ENCODE measurements at regions not wholly inside any gene's neighbourhood (a gene's known extent, or its start where the extent isn't known, plus 50 kb on each side); places are given as distances from the start of the nearest gene placed in this dataset.

GRCh38 chr2:238690511-238690910, 157.4 kb upstream of the TWIST2 start:
- H4K20me1 ChIP-seq (ENCODE audit: insufficient read depth) = no peaks in the 10 kb centered on the region
- 96% methylated on average over 11 of the region's 11 CpGs for WGBS, 2 experiments (ENCODE audit: low coverage in 1 of 2, low lambda C conversion rate in 2 of 2, missing lambda C conversion rate in 2 of 2)
- no peak for TF ChIP-seq EZH2phosphoT487 (IDR thresholded peaks at IDR 0.05; ENCODE audit: insufficient read depth, low read depth)
- no peak for TF ChIP-seq EZH2 (IDR thresholded peaks at IDR 0.05; ENCODE audit: insufficient read depth, poor library complexity, severe bottlenecking)
- no peak overlapping the region for H3K4me2 ChIP-seq (ENCODE audit: unreplicated experiment)
- no peaks in the 10 kb centered on the region for H3K9me3 ChIP-seq (ENCODE audit: low read depth)
- no peaks in the 10 kb centered on the region for H3K9me2 ChIP-seq (ENCODE audit: insufficient read depth)
- H3K27me3 ChIP-seq (replicated peaks; ENCODE audit: insufficient read depth) = no peaks in the 10 kb centered on the region
- H3K79me2 ChIP-seq (ENCODE audit: insufficient read depth) = peaks cover 6% of the 10 kb centered on the region; the same call in 1 of the 2 replicates
- H3K4me1 ChIP-seq (ENCODE audit: insufficient read depth) = peaks cover 60% of the 10 kb centered on the region
- peaks cover 36% of the 10 kb centered on the region for H3F3A ChIP-seq (ENCODE audit: insufficient read depth)
- H3K4me3 ChIP-seq = no peak overlapping the region
- DNase-seq = no peak
- H3K27ac ChIP-seq = no peak overlapping the region
- no peaks in the 10 kb centered on the region for H3K36me3 ChIP-seq (ENCODE audit: low read depth)
- in situ Hi-C loops (cut with MboI) = no loop called here
- H3K9ac ChIP-seq = no peak overlapping the region
- no peak overlapping the region for H2AFZ ChIP-seq

- H3K9me2 ChIP-seq (ENCODE audit: insufficient read depth) = no peaks in the 10 kb centered on the region
- no peak for TF ChIP-seq EZH2phosphoT487 (IDR thresholded peaks at IDR 0.05; ENCODE audit: insufficient read depth, low read depth)
- no peak for TF ChIP-seq EZH2 (IDR thresholded peaks at IDR 0.05; ENCODE audit: insufficient read depth, poor library complexity, severe bottlenecking)
- peak; percentile 70 for DNase-seq
- no peaks in the 10 kb centered on the region for H3K9me3 ChIP-seq (ENCODE audit: low read depth)
- no peak overlapping the region for H3K4me2 ChIP-seq (ENCODE audit: unreplicated experiment)
- H3K4me1 ChIP-seq (ENCODE audit: insufficient read depth) = peaks cover 52% of the 10 kb centered on the region
- no peaks in the 10 kb centered on the region for H4K20me1 ChIP-seq (ENCODE audit: insufficient read depth)
- no peaks in the 10 kb centered on the region for H3K36me3 ChIP-seq (ENCODE audit: low read depth)
- WGBS, 2 experiments (ENCODE audit: low coverage in 1 of 2, low lambda C conversion rate in 2 of 2, missing lambda C conversion rate in 2 of 2) = 43% methylated on average over 16 of the region's 16 CpGs
- H3K4me3 ChIP-seq = no peak overlapping the region
- no peaks in the 10 kb centered on the region for H3K27me3 ChIP-seq (replicated peaks; ENCODE audit: insufficient read depth)
- peaks cover 22% of the 10 kb centered on the region for H3F3A ChIP-seq (ENCODE audit: insufficient read depth)
- in situ Hi-C loops (cut with MboI) = no loop called here
- H2AFZ ChIP-seq = 0 out of 2 replicates have a peak overlapping the region, but pooled peaks have one; percentile 36
- peaks cover 6% of the 10 kb centered on the region; the same call in 1 of the 2 replicates for H3K79me2 ChIP-seq (ENCODE audit: insufficient read depth)
- peak overlapping the region; percentile 41 for H3K27ac ChIP-seq
- H3K9ac ChIP-seq = no peak overlapping the region; the same call in 1 of the 2 replicates
Measured at GRCh38 chr2:238691596-238692491, 156.0 kb upstream of the TWIST2 start.

GRCh38 chr2:238692562-238692961, 155.3 kb upstream of the TWIST2 start:
- Histone ChIP-seq H3K4me1 (ENCODE audit: insufficient read depth) (peaks cover 47% of the 10 kb centered on the region), H3K9me3 (ENCODE audit: low read depth) (no peaks in the 10 kb centered on the region), H2AFZ (no peak overlapping the region), H3F3A (ENCODE audit: insufficient read depth) (peaks cover 15% of the 10 kb centered on the region), H3K36me3 (ENCODE audit: low read depth) (no peaks in the 10 kb centered on the region), H3K4me2 (ENCODE audit: unreplicated experiment) (no peak overlapping the region), H3K27ac (peak overlapping the region; percentile 41; the same call in 1 of the 2 replicates), H3K9ac (no peak overlapping the region; the same call in 1 of the 2 replicates), H3K9me2 (ENCODE audit: insufficient read depth) (no peaks in the 10 kb centered on the region), H3K4me3 (no peak overlapping the region), H4K20me1 (ENCODE audit: insufficient read depth) (no peaks in the 10 kb centered on the region), H3K79me2 (ENCODE audit: insufficient read depth) (no peaks in the 10 kb centered on the region), H3K27me3 (replicated peaks; ENCODE audit: insufficient read depth) (no peaks in the 10 kb centered on the region)
- TF ChIP-seq EZH2 (IDR thresholded peaks at IDR 0.05; ENCODE audit: insufficient read depth, poor library complexity, severe bottlenecking) = no peak
- TF ChIP-seq EZH2phosphoT487 (IDR thresholded peaks at IDR 0.05; ENCODE audit: insufficient read depth, low read depth) = no peak
- in situ Hi-C loops (cut with MboI) = no loop called here
- no peak for DNase-seq
- WGBS, 2 experiments (ENCODE audit: low coverage in 1 of 2, low lambda C conversion rate in 2 of 2, missing lambda C conversion rate in 2 of 2) = 80 to 81% methylated on average over 7 of the region's 7 CpGs

- no peaks in the 10 kb centered on the region for H4K20me1 ChIP-seq (ENCODE audit: insufficient read depth)
- H3K4me1 ChIP-seq (ENCODE audit: insufficient read depth) = peaks cover 38% of the 10 kb centered on the region
- H3K4me2 ChIP-seq (ENCODE audit: unreplicated experiment) = no peak overlapping the region
- WGBS, 2 experiments (ENCODE audit: low coverage in 1 of 2, low lambda C conversion rate in 2 of 2, missing lambda C conversion rate in 2 of 2) = 96 to 98% methylated on average over 13 of the region's 13 CpGs
- H3K9ac ChIP-seq = no peak overlapping the region
- TF ChIP-seq EZH2 (IDR thresholded peaks at IDR 0.05; ENCODE audit: insufficient read depth, poor library complexity, severe bottlenecking) (no peak), EZH2phosphoT487 (IDR thresholded peaks at IDR 0.05; ENCODE audit: insufficient read depth, low read depth) (no peak)
- H3K27me3 ChIP-seq (replicated peaks; ENCODE audit: insufficient read depth) = no peaks in the 10 kb centered on the region
- no peaks in the 10 kb centered on the region for H3K9me2 ChIP-seq (ENCODE audit: insufficient read depth)
- H3K79me2 ChIP-seq (ENCODE audit: insufficient read depth) = no peaks in the 10 kb centered on the region
- peaks cover 13% of the 10 kb centered on the region for H3F3A ChIP-seq (ENCODE audit: insufficient read depth)
- in situ Hi-C loops (cut with MboI) = no loop called here
- no peak for DNase-seq
- no peaks in the 10 kb centered on the region for H3K9me3 ChIP-seq (ENCODE audit: low read depth)
- H3K4me3 ChIP-seq = no peak overlapping the region
- H2AFZ ChIP-seq = no peak overlapping the region
- H3K36me3 ChIP-seq (ENCODE audit: low read depth) = no peaks in the 10 kb centered on the region
- no peak overlapping the region for H3K27ac ChIP-seq
Measured at GRCh38 chr2:238693337-238694093, 154.4 kb upstream of the TWIST2 start.

All from GM23248 (cell line).